ENCODE measurements at regions not wholly inside any gene's neighbourhood (a gene's known extent, or its start where the extent isn't known, plus 50 kb on each side); places are given as distances from the start of the nearest gene placed in this dataset.

- Mint-ChIP-seq H3K27ac (no peak overlapping the region), H3K36me3 (no peaks in the 10 kb centered on the region), H3K4me1 (peaks cover 21% of the 10 kb centered on the region), H3K4me3 (no peak overlapping the region), H3K9me3 (peaks cover 10% of the 10 kb centered on the region), H3K27me3 (ENCODE audit: low read depth) (no peaks in the 10 kb centered on the region)
- no peak for TF ChIP-seq CTCF (IDR thresholded peaks at IDR 0.05; ENCODE audit: unreplicated experiment)
- no peak for DNase-seq (ENCODE audit: low spot score in 2 of 2, unreplicated experiment in 2 of 2)
Measured at GRCh38 chr7:24227603-24228359, 56.2 kb upstream of the NPY start.

- Mint-ChIP-seq H3K9me3 (no peaks in the 10 kb centered on the region), H3K4me1 (peaks cover 21% of the 10 kb centered on the region), H3K27me3 (ENCODE audit: low read depth) (no peaks in the 10 kb centered on the region), H3K4me3 (no peak overlapping the region), H3K27ac (no peak overlapping the region), H3K36me3 (no peaks in the 10 kb centered on the region)
- no peak for DNase-seq (ENCODE audit: low spot score in 2 of 2, unreplicated experiment in 2 of 2)
- TF ChIP-seq CTCF (IDR thresholded peaks at IDR 0.05; ENCODE audit: unreplicated experiment) = no peak
Measured at GRCh38 chr7:24229481-24230226, 54.3 kb upstream of the NPY start.

GRCh38 chr7:24231493-24231892, 52.5 kb upstream of the NPY start:
- no peaks in the 10 kb centered on the region for H3K36me3 Mint-ChIP-seq
- H3K4me3 Mint-ChIP-seq = no peak overlapping the region
- peak overlapping the region; percentile 21 for H3K27ac Mint-ChIP-seq
- no peak for TF ChIP-seq CTCF (IDR thresholded peaks at IDR 0.05; ENCODE audit: unreplicated experiment)
- no peak for DNase-seq (ENCODE audit: low spot score in 2 of 2, unreplicated experiment in 2 of 2)
- H3K4me1 Mint-ChIP-seq = peaks cover 24% of the 10 kb centered on the region
- H3K9me3 Mint-ChIP-seq = no peaks in the 10 kb centered on the region
- H3K27me3 Mint-ChIP-seq (ENCODE audit: low read depth) = no peaks in the 10 kb centered on the region

- Mint-ChIP-seq H3K9me3 (no peaks in the 10 kb centered on the region), H3K27me3 (ENCODE audit: low read depth) (no peaks in the 10 kb centered on the region), H3K4me3 (no peak overlapping the region), H3K27ac (no peak overlapping the region), H3K36me3 (no peaks in the 10 kb centered on the region), H3K4me1 (peaks cover 25% of the 10 kb centered on the region)
- TF ChIP-seq CTCF (IDR thresholded peaks at IDR 0.05; ENCODE audit: unreplicated experiment) = no peak
- no peak for DNase-seq (ENCODE audit: low spot score in 2 of 2, unreplicated experiment in 2 of 2)
Measured at GRCh38 chr7:24233386-24233785, 50.6 kb upstream of the NPY start.
